Ishikawa (cell line): ENCODE measurements at regions not wholly inside any gene's neighbourhood (a gene's known extent, or its start where the extent isn't known, plus 50 kb on each side); places are given as distances from the start of the nearest gene placed in this dataset.

Experiments used
- CEBPB ChIP-seq: IDR thresholded peaks from 2 replicates; pipeline ENCODE4 v1.6.1; 2012
- CREB1 ChIP-seq: IDR thresholded peaks from 2 replicates; pipeline ENCODE4 v1.6.1; 2012; ENCODE audit warnings: low read depth
- EP300 ChIP-seq: IDR thresholded peaks from 2 replicates; pipeline ENCODE4 v1.6.1; 2012; ENCODE audit warnings: borderline replicate concordance
- TEAD4 ChIP-seq: IDR thresholded peaks from 2 replicates; pipeline ENCODE4 v1.6.1; 2012
- TF ChIP-seq, protein P1 (sequence below): IDR thresholded peaks from 2 replicates; pipeline ENCODE4 v1.6.1; 2012
- TF ChIP-seq, protein P2 (sequence below): IDR thresholded peaks from 2 replicates; pipeline ENCODE4 v1.6.1; 2012; ENCODE audit warnings: low read depth, mild to moderate bottlenecking

DNA sequence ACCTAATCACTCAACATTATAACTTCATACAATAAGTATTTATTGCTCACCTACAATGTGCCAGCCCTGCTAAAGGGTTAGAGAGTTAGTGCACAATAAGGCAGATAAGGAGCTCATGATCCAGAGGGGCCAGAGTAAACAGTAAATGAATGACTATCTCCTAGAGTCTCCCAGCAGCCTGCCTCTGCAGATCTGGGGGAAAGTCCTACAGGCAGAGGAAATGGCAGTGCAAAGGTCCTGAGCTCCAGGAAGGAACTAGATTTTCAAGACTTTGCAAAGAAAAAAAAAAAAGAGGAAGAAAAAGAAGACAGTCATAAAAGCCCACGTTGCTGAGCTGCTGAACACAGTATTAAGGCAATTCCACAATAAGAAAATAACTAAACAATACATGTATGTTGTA is 160.1 kb downstream of the SIM1 start:
- TF ChIP-seq CEBPB (no peak), TEAD4 (no peak), CREB1 (no peak), EP300 (no peak)
- TF ChIP-seq, protein P1, sequence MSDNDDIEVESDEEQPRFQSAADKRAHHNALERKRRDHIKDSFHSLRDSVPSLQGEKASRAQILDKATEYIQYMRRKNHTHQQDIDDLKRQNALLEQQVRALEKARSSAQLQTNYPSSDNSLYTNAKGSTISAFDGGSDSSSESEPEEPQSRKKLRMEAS: no peak
- TF ChIP-seq, protein P2, sequence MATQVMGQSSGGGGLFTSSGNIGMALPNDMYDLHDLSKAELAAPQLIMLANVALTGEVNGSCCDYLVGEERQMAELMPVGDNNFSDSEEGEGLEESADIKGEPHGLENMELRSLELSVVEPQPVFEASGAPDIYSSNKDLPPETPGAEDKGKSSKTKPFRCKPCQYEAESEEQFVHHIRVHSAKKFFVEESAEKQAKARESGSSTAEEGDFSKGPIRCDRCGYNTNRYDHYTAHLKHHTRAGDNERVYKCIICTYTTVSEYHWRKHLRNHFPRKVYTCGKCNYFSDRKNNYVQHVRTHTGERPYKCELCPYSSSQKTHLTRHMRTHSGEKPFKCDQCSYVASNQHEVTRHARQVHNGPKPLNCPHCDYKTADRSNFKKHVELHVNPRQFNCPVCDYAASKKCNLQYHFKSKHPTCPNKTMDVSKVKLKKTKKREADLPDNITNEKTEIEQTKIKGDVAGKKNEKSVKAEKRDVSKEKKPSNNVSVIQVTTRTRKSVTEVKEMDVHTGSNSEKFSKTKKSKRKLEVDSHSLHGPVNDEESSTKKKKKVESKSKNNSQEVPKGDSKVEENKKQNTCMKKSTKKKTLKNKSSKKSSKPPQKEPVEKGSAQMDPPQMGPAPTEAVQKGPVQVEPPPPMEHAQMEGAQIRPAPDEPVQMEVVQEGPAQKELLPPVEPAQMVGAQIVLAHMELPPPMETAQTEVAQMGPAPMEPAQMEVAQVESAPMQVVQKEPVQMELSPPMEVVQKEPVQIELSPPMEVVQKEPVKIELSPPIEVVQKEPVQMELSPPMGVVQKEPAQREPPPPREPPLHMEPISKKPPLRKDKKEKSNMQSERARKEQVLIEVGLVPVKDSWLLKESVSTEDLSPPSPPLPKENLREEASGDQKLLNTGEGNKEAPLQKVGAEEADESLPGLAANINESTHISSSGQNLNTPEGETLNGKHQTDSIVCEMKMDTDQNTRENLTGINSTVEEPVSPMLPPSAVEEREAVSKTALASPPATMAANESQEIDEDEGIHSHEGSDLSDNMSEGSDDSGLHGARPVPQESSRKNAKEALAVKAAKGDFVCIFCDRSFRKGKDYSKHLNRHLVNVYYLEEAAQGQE: no peak
